Endothelial cell (in vitro differentiated cells): ENCODE measurements at regions not wholly inside any gene's neighbourhood (a gene's known extent, or its start where the extent isn't known, plus 50 kb on each side); places are given as distances from the start of the nearest gene placed in this dataset.
"Not testable (repeated sequence)": the region's sequence is repeated elsewhere in the genome, so short reads cannot be mapped to it uniquely, and the experiment has no call there.

ENCODE experiments used
- DNase-seq: peaks from one replicate; pipeline ENCODE4 v3.0.0; 2021; ENCODE audit warnings: low spot score
- H3K27ac Mint-ChIP-seq: one replicate; pipeline ENCODE4 v1.8.0; 2021; ENCODE audit warnings: mixed read lengths, inconsistent platforms; ENCODE audit not compliant: unreplicated experiment
- H3K27me3 Mint-ChIP-seq: one replicate; pipeline ENCODE4 v1.8.0; 2021; ENCODE audit warnings: mild to moderate bottlenecking, moderate library complexity, mixed read lengths, inconsistent platforms; ENCODE audit not compliant: unreplicated experiment
- H3K36me3 Mint-ChIP-seq: one replicate; pipeline ENCODE4 v1.8.0; 2021; ENCODE audit warnings: mild to moderate bottlenecking, low read depth, mixed read lengths, inconsistent platforms; ENCODE audit not compliant: unreplicated experiment
- H3K4me1 Mint-ChIP-seq: one replicate; pipeline ENCODE4 v1.8.0; 2021; ENCODE audit warnings: mild to moderate bottlenecking, mixed read lengths, inconsistent platforms; ENCODE audit not compliant: unreplicated experiment
- H3K4me3 Mint-ChIP-seq: one replicate; pipeline ENCODE4 v1.8.0; 2021; ENCODE audit warnings: mild to moderate bottlenecking, mixed read lengths, inconsistent platforms; ENCODE audit not compliant: unreplicated experiment
- H3K9me3 Mint-ChIP-seq: one replicate; pipeline ENCODE4 v1.8.0; 2021; ENCODE audit warnings: mixed read lengths, inconsistent platforms; ENCODE audit not compliant: unreplicated experiment
- TF ChIP-seq, protein P1 (sequence below): fragments of 200-600 bp; sonication (generic); IDR thresholded peaks from one replicate; pipeline ENCODE4 v1.5.0; 2021; ENCODE audit warnings: antibody characterized with exemption; ENCODE audit not compliant: unreplicated experiment

DNA sequence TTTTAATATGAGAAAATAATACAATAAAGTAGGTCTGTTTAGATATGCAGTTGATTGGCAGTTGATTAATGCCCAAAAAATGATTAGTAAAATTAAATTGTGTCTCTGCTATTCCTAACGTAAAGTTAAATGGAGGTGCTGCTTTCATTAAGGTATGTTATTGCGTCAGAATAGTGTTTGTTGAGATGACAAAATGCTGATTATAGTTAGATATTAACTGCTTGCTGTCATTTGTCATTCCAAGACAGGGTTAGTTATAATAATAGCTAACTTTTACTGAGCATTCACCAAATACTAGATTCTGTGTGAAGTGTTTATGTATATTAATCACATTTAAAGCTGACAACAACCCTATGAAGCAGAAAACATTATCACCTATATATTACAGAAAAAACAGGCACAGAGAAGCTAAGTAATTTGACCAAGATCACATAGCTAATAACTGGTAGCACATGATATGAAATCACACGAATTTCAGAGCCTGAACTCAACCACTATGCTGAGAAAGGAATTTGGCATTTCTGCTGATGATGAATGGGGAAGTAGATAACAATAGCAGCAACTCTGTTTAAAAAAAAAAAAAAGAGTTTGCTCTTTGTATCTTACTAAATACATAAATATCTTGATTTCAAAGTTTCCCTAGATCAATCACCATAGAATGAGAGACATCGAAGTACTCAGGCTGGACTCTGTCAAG, 59.7 kb upstream of the WDR44 start:
- Mint-ChIP-seq H3K9me3 (no peaks in the 10 kb centered on the region), H3K4me1 (no peaks in the 10 kb centered on the region), H3K27ac (no peak overlapping the region), H3K4me3 (no peak overlapping the region), H3K27me3 (no peaks in the 10 kb centered on the region), H3K36me3 (no peaks in the 10 kb centered on the region)
- TF ChIP-seq, protein P1, sequence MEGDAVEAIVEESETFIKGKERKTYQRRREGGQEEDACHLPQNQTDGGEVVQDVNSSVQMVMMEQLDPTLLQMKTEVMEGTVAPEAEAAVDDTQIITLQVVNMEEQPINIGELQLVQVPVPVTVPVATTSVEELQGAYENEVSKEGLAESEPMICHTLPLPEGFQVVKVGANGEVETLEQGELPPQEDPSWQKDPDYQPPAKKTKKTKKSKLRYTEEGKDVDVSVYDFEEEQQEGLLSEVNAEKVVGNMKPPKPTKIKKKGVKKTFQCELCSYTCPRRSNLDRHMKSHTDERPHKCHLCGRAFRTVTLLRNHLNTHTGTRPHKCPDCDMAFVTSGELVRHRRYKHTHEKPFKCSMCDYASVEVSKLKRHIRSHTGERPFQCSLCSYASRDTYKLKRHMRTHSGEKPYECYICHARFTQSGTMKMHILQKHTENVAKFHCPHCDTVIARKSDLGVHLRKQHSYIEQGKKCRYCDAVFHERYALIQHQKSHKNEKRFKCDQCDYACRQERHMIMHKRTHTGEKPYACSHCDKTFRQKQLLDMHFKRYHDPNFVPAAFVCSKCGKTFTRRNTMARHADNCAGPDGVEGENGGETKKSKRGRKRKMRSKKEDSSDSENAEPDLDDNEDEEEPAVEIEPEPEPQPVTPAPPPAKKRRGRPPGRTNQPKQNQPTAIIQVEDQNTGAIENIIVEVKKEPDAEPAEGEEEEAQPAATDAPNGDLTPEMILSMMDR, result no peak
- no peak for DNase-seq

GRCh38 chrX:118295818-118296217, 50.1 kb upstream of the WDR44 start:
- not testable (repeated sequence) for DNase-seq, H3K4me3 Mint-ChIP-seq, H3K36me3 Mint-ChIP-seq, H3K27me3 Mint-ChIP-seq, H3K9me3 Mint-ChIP-seq, H3K4me1 Mint-ChIP-seq, H3K27ac Mint-ChIP-seq
